ENCODE measurements at regions not wholly inside any gene's neighbourhood (a gene's known extent, or its start where the extent isn't known, plus 50 kb on each side); places are given as distances from the start of the nearest gene placed in this dataset.

- Histone ChIP-seq H3K79me2 (replicated peaks; ENCODE audit: insufficient read depth, low read length) (no peaks in the 10 kb centered on the region), H3K27me3 (ENCODE audit: insufficient read depth, low read depth, low read length) (no peaks in the 10 kb centered on the region), H3K4me3 (ENCODE audit: low read length) (no peak overlapping the region), H3K36me3 (ENCODE audit: insufficient read depth, low read length) (no peaks in the 10 kb centered on the region), H4K20me1 (ENCODE audit: insufficient read depth) (no peaks in the 10 kb centered on the region), H3K9ac (ENCODE audit: low read length) (no peak overlapping the region), H3K4me2 (ENCODE audit: low read length) (no peak overlapping the region), H3K9me3 (ENCODE audit: low read length) (no peaks in the 10 kb centered on the region), H3F3A (ENCODE audit: insufficient read depth, low read length, poor library complexity, severe bottlenecking) (no peaks in the 10 kb centered on the region), H2AFZ (ENCODE audit: low read depth, low read length) (no peak overlapping the region), H3K27ac (ENCODE audit: low read length) (no peak overlapping the region), H3K9me2 (ENCODE audit: insufficient read depth, low read length) (no peaks in the 10 kb centered on the region)
- TF ChIP-seq POLR2AphosphoS5 (IDR thresholded peaks at IDR 0.05) (no peak), RAD21 (conservative IDR thresholded peaks at IDR 0.05) (no peak), CTCF (IDR thresholded peaks at IDR 0.05; ENCODE audit: poor library complexity, severe bottlenecking) (no peak), MXI1 (conservative IDR thresholded peaks at IDR 0.05; ENCODE audit: poor library complexity, severe bottlenecking) (no peak), SMC3 (conservative IDR thresholded peaks at IDR 0.05; ENCODE audit: poor library complexity) (no peak), REST (IDR thresholded peaks at IDR 0.05; ENCODE audit: borderline replicate concordance) (no peak), TAF1 (IDR thresholded peaks at IDR 0.05; ENCODE audit: low read depth) (no peak), EP300 (conservative IDR thresholded peaks at IDR 0.05; ENCODE audit: poor library complexity, severe bottlenecking) (no peak), EZH2 (IDR thresholded peaks at IDR 0.05; ENCODE audit: borderline replicate concordance, insufficient read depth, low read length, poor library complexity, severe bottlenecking) (no peak)
These were observed 105.8 kb upstream of the SMARCA2 start for GRCh38 chr9:1909322-1909721.

GRCh38 chr9:1910269-1910811 is 104.8 kb upstream of the SMARCA2 start:
- Histone ChIP-seq H3K4me2 (ENCODE audit: low read length) (no peak overlapping the region), H3K4me3 (ENCODE audit: low read length) (no peak overlapping the region), H3K79me2 (replicated peaks; ENCODE audit: insufficient read depth, low read length) (no peaks in the 10 kb centered on the region), H3K36me3 (ENCODE audit: insufficient read depth, low read length) (no peaks in the 10 kb centered on the region), H3K27me3 (ENCODE audit: insufficient read depth, low read depth, low read length) (no peaks in the 10 kb centered on the region), H3K9me3 (ENCODE audit: low read length) (no peaks in the 10 kb centered on the region), H3K9ac (ENCODE audit: low read length) (no peak overlapping the region), H2AFZ (ENCODE audit: low read depth, low read length) (no peak overlapping the region), H3F3A (ENCODE audit: insufficient read depth, low read length, poor library complexity, severe bottlenecking) (no peaks in the 10 kb centered on the region), H3K9me2 (ENCODE audit: insufficient read depth, low read length) (no peaks in the 10 kb centered on the region), H4K20me1 (ENCODE audit: insufficient read depth) (no peaks in the 10 kb centered on the region), H3K27ac (ENCODE audit: low read length) (no peak overlapping the region)
- TF ChIP-seq MXI1 (conservative IDR thresholded peaks at IDR 0.05; ENCODE audit: poor library complexity, severe bottlenecking), result no peak
- TF ChIP-seq SMC3 (conservative IDR thresholded peaks at IDR 0.05; ENCODE audit: poor library complexity), result no peak
- TF ChIP-seq EZH2 (IDR thresholded peaks at IDR 0.05; ENCODE audit: borderline replicate concordance, insufficient read depth, low read length, poor library complexity, severe bottlenecking), result no peak
- no peak for TF ChIP-seq TAF1 (IDR thresholded peaks at IDR 0.05; ENCODE audit: low read depth)
- no peak for TF ChIP-seq EP300 (conservative IDR thresholded peaks at IDR 0.05; ENCODE audit: poor library complexity, severe bottlenecking)
- TF ChIP-seq REST (IDR thresholded peaks at IDR 0.05; ENCODE audit: borderline replicate concordance), result no peak
- TF ChIP-seq CTCF (IDR thresholded peaks at IDR 0.05; ENCODE audit: poor library complexity, severe bottlenecking), result no peak
- TF ChIP-seq POLR2AphosphoS5 (IDR thresholded peaks at IDR 0.05), result no peak
- TF ChIP-seq RAD21 (conservative IDR thresholded peaks at IDR 0.05), result no peak

All from neural cell (in vitro differentiated cells).